Activated CD4-positive, alpha-beta T cell treated with anti-CD3 and anti-CD28 coated beads for 48 hours (primary cell): ENCODE measurements at regions not wholly inside any gene's neighbourhood (a gene's known extent, or its start where the extent isn't known, plus 50 kb on each side); places are given as distances from the start of the nearest gene placed in this dataset.

Source experiments
- DNase-seq: peaks from one replicate; pipeline ENCODE4 v3.0.0-alpha.2; 2020

DNA sequence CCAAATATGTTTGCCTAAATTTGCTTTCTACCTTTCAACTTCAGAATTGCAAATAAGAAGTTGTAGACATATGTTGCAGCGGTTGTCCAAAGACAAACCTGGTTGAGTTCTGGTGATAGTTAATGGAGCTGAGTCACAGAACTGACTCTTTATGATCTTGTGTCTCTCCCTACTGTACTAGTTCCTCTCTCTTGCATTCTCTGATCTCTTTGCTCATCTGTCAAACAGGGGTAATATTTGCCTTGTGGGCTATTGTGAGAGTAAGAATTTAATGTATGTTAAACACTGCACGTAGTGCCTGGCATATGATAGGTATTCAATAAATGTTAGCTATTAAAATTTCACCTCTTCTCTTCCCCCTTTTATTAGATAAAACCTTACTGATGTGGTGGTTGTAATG, 283.5 kb upstream of the RGS6 start:
- no peak for DNase-seq

DNA sequence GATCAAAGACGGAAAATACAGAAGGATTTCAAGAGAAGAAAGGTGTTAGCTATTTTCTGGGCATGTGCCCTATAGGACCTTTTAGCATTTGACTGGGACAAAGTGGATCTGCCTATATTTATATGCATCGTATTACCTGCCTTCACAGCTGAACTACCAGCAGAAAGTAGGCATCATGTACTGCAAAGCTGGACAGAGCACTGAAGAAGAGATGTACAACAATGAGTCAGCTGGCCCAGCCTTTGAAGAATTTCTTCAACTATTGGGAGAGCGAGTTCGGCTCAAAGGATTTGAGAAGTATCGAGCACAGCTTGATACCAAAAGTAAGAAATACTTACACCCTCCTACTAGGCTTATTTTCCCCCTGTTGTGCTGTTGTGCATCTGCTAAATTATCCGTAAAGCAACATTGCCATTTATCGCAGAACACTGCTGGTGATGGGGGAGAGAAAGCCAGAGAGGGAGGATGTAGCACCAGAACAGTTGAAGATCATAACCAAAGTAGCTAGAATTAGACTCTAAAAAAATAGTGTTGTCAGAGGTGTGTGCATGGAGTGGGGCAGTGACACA, 282.0 kb upstream of the RGS6 start:
- no peak for DNase-seq

DNA sequence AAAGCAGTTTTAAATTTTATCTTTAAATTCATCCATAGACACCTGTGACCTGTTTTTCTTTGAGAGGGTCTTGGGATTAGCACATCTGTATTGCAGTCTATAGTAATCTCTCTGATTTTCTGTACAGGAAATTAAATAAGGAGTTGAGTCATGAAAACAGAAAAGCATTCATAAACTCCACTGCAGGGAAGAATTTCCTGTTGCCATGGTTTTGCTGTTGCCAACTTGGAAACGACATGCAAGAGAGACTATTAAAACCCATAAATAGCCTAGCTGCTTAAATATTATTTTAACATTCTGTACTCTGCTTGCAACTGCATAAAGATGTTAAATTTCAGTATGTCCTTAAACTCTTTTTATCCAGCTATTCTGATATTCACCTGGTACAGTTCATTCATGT, 281.0 kb upstream of the RGS6 start:
- no peak for DNase-seq

DNA sequence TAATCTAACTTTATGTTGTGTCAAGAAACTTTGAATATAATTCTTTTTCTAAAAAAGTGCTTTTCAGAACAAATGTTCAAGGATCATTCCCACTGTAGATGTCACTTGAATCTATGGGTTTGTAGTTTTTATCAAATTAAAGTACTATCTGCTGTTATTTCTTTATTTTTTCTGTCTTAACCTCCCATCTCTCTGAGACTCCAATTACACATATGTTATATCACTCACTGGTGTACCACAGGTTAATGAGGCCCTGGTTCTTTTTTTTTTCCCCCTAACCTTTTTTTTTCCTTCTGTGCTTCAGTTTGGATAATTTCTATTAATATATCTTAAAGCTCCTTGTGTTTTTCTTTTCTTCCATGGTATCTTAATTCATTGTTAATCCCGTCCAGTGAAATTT, 279.9 kb upstream of the RGS6 start:
- DNase-seq: no peak

DNA sequence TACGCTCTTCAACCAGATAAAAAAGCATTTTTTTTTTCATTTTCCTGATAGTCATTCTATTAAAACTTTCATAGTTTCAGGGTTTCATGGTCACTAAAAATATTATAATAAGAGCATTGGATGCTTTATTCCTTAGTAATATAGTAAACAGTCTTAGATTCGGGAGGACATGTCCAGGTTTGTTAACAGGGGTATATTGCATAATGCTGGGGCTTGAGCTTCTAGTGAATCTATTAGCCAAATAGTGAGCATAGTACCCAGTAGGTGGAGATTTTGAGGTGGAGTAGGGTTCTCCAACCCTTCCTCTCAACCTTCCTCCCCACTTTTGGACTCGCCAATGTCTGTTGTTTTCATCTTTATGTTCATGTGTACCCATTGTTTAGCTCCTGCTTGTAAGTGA, 277.4 kb upstream of the RGS6 start:
- no peak for DNase-seq

DNA sequence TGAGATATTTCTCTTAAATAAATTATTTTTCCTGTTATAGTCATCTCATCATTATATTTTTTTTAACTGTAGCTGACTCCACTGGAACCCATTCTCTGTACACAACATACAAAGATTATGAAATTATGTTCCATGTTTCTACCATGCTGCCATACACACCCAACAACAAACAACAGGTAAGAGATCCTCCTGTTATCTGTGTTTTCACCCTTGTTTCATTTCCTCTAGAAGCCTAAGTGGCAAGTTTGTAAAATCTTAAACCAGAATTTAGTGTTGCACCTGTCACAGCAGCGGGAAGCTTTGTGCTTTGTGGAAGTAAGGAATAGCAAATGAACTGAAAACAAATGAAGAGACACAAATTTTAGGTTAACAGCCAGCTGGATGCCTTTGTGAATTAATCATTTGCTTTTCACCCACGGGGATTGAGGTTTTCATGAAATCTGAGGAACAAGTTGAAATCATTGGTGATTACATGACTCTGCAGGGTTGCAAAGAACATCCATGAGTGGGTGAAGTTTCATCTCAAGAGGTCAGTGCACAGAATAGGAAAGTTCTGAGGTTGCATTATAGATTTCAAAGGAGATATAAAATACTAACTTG, 273.9 kb upstream of the RGS6 start:
- no peak for DNase-seq

DNA sequence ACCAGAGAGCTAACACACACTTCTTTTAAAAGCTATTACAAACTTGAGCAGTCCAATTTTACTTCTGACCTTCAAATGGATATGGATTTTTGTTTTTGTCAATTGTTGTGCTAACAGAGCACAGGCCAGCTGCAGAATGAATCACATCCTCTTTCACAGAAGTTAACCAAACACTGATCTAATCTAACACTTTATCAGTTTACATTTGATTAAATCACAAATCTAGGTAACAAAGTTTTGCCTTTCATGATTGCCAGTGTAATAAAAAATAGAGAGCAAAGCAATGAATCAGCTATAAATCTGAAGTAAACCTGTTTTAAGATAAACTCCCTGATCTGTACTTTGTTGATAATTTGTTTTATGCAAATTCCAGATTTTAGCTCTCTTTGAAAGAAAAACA, 273.1 kb upstream of the RGS6 start:
- DNase-seq: no peak

DNA sequence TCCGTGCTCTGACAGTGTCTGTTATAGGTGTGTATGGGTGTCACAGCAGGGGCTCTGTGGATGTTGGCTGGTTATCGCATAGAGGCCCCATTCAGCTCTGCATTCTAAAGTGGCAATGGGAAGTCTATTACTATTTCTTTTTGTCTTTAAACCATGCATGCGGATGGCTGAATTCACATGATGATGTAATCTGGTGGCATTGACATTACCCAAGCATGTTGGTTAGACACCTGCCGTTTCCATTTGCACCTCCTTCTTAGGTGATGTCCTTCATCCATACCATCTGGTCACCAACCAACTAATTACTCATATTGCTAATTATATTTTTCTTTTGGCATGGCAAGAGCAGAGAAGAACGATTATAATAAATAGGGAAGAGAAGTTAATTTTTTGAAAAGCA, 270.8 kb upstream of the RGS6 start:
- DNase-seq: no peak

DNA sequence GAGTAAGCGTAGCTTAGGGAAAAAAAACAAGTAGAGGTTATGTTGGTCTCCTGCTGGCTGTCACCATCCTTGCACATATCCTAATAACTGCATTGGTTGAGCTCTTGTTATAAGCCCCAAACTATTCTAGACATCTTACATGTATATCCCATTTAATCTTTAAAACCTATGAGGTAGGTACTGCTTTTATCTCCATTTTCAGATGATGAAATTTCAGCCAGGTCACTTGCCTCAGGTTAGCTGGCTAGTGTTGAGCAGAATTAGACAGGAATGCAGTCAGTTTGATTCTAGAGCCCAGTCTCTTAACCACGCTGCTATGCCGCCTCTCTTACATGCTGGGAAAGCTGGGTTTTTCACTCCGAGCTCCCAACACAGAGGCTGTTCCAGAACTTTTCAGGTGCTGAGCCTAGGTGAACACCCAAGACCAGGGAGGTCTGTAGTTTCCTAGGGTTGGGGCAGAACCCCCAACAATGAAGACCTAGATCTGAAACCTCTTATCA, 269.9 kb upstream of the RGS6 start:
- DNase-seq: no peak

DNA sequence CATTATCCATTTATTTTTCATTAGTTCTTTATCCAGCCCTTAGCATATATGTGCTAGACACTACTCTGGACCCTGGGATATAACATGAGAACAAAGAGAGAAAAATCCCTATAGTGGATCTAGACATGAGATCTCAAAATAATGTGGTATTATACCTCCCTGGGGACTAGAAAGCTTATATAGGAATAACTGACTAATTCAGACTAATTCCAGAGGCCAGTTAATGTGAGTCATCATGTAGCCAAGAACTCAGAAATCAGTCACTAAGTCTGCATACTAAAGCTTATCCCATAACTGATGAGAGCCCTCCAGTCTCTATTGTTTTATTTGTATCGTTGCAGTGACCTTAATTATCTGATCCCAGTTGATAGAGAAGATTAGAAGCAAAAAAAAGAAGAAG, 267.1 kb upstream of the RGS6 start:
- no peak for DNase-seq

DNA sequence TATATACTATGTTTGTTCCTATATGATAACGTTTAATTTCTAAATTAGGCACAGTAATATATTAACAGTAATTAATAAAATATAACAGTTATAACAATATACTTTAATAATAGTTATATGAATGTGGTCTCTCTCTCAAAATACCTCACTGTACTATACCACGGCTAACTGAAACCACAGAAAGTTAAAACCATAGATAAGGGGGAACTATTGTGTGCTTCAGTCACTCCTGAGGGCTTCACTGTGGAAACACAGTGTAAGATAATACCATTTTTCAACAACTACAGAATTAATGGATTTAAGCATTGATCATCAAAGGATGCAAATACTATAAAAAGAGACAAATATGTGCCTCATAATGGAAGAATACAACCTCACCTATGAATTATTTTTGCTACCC, 266.4 kb upstream of the RGS6 start:
- DNase-seq: no peak

DNA sequence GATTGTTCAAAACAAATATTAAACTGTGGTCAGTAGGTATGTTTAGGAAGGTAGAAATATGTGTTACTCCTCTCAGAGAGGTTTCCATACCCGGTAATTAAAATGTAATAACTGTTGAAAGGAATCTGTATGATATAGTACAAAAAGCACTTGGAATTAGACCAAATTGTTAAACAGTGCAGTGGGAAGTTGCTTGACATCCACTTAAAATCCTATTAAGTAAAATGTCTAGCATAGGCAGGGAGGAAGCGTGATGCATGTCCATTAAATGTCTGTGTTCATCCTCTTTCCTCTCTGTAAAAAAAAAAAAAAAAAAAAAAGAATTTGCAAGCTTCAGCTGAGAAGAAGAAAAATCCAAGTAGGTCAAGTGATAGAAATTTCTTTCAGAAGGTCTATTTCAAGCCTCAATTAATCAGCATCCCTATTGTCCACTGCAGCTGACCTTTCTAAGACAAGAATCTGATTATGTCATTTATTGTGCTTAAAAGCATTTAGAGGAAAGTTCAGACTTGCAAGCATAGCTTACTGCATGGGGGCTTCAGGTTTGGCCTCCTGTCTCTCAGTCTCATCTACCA, 265.6 kb upstream of the RGS6 start:
- DNase-seq: no peak

DNA sequence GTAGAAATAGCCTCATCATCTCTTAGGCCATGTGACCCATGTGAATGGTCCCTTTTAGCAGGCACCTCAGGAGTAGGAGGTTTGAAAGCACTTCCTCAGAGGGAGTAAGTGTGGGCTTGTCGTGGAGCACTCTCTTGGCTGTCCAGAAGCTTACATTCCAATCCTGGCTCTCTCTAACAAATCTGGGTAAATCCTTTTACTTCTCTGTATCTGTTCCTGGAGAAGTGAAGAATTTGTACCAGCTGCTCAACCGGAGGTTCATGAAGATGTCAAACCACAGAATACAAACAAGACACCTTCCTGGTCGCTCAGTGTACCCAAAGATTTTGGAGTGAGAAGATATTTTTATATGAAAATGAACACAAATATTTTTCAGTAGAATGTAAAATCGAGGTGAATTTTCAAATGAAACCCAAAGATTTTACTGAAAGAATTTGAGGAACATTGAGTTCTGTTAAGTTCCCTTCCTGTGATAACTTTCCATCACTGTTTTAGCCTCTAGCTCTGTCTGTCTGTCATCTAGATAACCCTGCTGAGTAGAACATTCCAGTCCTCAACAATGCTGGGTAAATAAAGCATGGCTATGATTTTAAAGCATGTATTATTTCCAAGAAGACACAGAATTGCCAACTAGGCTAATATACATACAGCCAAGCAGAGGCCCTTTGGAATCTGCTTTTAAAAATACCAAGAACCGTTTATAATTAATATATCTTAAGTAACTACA, 263.9 kb upstream of the RGS6 start:
- DNase-seq: no peak

DNA sequence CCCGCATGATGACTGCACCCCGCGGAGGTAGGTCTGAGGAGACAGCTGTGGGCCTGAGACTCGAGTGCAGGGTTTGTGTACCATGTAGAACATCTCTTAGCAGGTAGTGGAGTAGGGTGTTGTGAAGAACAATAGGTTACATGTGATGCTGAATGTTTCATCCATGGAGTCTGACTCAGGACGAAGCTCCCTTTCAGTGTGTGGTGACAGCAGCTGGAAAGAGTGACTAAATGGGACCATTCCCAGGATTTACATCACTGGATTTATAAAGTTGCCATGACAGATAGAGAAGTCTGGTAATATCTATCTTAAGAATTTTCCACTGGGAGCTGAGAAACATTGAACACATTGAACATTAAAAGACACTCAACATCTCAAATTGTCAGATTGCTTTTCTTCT, 259.6 kb upstream of the RGS6 start:
- no peak for DNase-seq

DNA sequence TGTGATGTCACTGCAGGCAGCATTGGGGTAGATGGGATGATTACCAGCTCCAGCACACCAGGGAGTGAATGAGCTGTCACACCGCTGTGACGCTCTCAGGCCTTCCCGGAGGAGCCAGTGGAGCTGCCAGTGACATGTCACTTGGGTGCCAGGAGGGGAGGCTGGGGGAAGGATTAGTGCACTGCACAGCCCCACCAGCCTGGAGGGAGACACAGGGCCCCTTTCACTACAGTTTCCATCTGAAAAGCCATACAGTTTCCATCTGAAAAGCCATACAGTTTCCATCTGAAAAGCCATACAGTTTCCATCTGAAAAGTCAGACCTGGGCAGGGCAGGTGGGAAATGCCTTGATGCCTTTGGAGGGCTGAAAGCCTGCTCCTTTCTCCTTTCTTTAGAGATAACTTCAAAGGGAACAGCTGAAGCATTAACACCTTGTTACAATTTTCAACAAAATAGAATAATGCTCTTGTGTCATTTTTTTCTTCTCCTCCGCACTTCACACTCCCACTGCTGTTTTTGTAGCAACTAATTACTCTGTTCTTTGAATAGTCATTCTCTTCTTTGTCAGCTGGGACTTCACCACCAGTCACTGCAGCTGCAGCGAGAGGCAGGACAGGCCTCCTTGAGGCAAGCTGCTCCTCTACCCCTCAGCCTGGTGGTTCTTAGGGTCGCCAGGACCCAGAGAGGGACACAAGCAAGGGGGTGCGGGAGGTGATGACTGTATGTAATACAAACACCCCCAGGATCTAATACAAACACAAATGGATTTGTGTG, 256.9 kb upstream of the RGS6 start:
- DNase-seq: peak; percentile 12

DNA sequence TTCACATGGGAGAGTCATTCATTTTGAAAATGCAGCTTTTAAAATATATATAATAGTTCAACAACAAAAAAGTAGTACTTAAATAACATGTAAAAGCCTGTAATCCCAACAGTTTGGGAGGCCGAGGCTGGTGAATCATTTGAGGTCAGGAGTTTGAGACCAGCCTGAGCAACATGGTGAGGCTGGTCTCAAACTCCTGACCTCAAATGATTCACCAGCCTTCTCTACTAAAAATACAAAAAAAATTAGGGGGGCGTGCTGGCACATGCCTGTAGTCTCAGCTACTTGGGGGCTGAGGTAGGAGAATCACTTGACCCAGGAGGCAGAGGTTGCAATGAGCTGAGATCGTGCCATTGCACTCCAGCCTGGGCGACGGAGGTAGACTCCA, 256.3 kb upstream of the RGS6 start:
- DNase-seq: no peak

DNA sequence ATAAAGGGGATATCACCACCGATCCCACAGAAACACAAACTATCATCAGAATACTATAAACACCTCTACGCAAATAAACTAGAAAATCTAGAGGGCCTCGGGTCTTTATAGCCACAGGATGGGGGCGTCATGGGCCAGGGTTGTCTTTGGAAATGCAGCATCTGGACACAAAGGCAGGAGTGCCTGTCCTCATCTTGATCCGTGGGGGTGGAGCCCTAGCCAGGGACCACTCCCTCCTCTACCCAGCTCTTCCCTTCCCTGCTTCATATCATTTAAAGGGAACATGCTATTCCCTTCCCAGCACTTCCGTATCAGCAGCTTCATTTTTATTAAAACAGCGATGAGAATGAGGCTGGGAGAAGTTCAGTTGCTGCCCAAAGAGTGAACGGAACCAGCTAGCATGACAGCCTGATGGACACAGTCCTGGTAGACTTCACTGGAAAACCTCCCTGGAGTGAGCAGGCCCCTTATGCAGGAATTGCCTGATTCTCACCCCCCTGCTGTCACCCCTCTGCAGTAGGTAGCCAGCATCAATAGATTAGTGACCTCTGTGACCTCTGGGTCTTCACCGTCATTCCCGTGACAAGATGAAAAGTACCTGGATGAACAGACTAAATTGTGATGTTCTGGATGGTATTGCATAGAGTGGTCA, 251.4 kb upstream of the RGS6 start:
- no peak for DNase-seq

DNA sequence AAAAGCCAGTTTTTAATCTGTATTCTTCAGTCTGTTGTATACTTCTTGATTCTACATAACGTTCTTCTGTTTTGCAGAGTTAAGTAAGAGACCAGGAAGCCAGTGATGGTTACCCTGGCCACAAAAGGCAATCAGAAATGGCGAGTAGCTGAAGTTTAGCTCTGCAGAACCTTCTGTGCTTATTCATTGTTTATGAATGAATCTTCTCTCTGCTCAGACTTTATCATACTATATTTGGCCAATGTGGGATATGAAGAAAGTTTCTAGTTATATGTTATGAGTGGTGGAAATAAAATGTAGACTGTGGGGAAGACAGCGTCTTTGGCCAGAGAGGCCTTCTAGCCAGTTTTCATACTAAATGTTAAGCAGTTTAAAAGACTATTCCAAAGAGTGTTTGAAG, 249.9 kb upstream of the RGS6 start:
- no peak for DNase-seq

DNA sequence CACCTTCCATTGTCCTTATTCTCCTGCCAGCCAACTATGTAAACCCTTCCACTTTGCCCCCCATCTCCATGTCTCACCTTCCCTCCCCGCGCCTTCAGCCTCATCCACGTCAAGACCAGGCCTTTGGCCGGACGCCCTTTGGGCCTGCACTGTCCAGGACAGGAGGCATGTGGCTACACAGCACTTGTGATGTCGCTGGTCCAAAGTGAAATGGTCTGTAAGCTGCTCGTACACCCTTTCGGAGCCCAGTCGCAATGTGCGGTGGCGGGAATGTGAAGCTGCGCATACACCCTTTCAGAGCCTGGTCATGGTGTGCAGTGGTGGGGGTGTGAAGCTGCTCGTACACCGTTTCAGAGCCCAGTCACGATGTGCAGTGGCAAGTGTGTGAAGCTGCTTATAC, 247.9 kb upstream of the RGS6 start:
- DNase-seq: no peak

DNA sequence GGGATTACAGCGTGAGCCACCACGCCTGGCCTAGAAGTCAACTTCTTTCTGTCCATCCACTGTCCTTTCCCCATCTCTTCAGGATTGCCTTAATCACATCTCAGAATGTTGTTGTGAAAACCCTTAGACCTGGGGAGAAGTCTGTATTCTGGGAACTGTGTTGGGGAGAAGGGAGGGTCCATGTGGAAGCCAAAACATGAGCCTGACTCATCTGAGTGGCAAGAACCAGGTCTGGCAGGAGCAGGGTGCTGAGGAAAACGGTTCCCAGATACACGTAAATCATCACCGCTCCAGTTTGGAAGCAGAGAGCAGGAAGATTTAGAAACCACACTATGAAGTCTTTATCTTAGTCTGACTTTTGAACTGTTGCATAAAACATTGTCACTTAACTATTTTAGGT, 245.6 kb upstream of the RGS6 start:
- DNase-seq: no peak

DNA sequence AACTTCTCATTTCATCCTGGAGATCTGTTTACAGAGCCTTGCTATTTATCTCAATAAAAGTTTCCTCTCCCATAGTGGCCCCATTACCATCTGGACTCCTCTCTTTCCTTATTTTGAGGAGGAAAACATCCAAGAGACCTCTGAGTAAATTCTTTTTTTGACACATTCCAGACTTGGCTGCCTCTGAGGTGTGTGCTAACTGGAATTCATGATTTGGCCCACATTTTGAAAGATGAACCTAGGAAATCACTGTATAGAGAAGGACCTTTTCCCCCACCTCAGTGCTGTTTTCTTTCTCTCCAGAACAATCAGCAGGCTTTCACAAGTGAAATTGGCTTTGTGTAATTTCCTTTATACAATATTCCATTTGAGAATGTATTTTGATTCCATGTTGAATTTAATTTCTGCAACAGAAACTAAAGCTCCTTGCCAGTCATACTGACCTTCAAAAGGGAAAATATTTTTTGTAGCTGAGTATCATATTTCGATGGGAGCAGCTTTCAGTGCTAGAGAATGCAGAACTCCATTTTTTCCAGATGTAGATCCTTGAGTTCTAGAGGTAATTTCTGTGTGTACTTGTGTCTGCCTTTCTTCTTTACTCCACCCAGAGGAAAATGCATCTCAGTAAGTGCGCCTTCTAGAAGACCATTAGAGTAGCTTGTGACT, 244.9 kb upstream of the RGS6 start:
- DNase-seq: no peak

DNA sequence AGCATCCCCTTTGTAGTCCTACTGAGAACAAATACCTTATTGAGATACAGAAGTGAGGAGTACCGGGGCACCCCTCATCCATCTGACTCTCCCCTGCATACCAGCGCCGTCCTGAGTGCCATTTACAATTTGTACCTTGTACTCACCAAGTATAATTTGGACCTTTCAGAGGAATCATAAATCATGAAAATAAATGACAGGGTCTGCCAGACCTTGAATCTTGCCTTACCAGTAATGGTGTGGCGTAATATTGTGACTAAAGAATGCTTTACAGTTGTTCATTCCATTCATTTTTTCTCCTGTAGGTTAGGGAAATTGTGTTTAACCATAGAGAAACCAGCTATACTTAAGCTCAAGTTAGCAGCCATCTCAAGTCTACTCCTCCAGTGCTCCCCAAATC, 243.7 kb upstream of the RGS6 start:
- no peak for DNase-seq
